Ishikawa (cell line): ENCODE measurements at regions not wholly inside any gene's neighbourhood (a gene's known extent, or its start where the extent isn't known, plus 50 kb on each side); places are given as distances from the start of the nearest gene placed in this dataset.

ENCODE experiments used
- CEBPB ChIP-seq: IDR thresholded peaks from 2 replicates; pipeline ENCODE4 v1.6.1; 2012
- CREB1 ChIP-seq: IDR thresholded peaks from 2 replicates; pipeline ENCODE4 v1.6.1; 2012; ENCODE audit warnings: low read depth
- EGR1 ChIP-seq: IDR thresholded peaks from 2 replicates; pipeline ENCODE4 v1.6.1; 2012
- EP300 ChIP-seq: IDR thresholded peaks from 2 replicates; pipeline ENCODE4 v1.6.1; 2012; ENCODE audit warnings: borderline replicate concordance
- FOXM1 ChIP-seq: IDR thresholded peaks from 2 replicates; pipeline ENCODE4 v1.6.1; 2012; ENCODE audit warnings: low read depth, borderline replicate concordance
- NFIC ChIP-seq: IDR thresholded peaks from 2 replicates; pipeline ENCODE4 v1.6.1; 2012
- RAD21 ChIP-seq: IDR thresholded peaks from 2 replicates; pipeline ENCODE4 v1.6.1; 2012; ENCODE audit warnings: low read depth
- TAF1 ChIP-seq: IDR thresholded peaks from 2 replicates; pipeline ENCODE4 v1.6.1; 2012; ENCODE audit warnings: low read depth, mild to moderate bottlenecking
- TCF12 ChIP-seq: IDR thresholded peaks from 2 replicates; pipeline ENCODE4 v1.6.1; 2012; ENCODE audit warnings: low read depth
- TEAD4 ChIP-seq: IDR thresholded peaks from 2 replicates; pipeline ENCODE4 v1.6.1; 2012
- YY1 ChIP-seq: IDR thresholded peaks from 2 replicates; pipeline ENCODE4 v1.6.1; 2012; ENCODE audit warnings: low read depth
- ZBTB7A ChIP-seq: IDR thresholded peaks from 2 replicates; pipeline ENCODE4 v1.6.1; 2012; ENCODE audit warnings: low read depth
- TF ChIP-seq, protein P1 (sequence below): IDR thresholded peaks from 2 replicates; pipeline ENCODE4 v1.6.1; 2012
- TF ChIP-seq, protein P2 (sequence below): IDR thresholded peaks from 2 replicates; pipeline ENCODE4 v1.6.1; 2012; ENCODE audit warnings: low read depth, mild to moderate bottlenecking
- TF ChIP-seq, protein P3 (sequence below): IDR thresholded peaks from 2 replicates; pipeline ENCODE4 v1.6.1; 2012

DNA sequence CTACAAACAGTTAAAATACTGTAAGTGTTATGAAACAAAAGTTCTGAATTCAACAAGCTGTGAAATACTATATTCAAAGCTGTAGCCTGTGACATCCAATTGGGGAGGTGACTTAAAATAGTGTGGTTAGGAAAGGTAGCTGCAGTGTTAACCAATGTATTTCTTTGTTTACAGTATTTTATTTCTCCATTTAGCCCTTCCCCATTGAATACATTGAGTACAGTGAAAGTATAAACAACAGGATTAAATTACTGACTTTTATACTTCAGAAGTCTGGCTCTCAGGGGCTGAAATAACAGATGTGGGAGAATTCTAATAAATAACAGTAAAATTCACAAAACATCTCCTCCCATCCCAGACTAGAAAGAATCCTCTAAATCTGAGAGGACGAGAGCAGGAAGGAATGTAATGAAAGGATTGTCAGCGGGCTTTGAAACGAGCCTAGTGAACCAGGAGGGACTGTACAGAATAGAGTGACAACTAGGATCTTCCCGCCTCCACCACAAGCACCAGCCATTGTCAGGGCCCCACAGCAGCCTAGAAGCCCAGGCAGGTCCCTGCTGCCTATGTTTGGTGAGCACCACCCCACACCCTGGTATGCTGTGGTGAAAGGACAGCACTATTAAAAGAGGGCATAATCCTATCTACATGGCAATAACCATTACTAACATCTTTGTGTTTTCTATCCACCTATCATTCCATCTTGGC lies 73.7 kb downstream of the SPCS3 start:
- no peak for TF ChIP-seq NFIC
- TF ChIP-seq, protein P1, sequence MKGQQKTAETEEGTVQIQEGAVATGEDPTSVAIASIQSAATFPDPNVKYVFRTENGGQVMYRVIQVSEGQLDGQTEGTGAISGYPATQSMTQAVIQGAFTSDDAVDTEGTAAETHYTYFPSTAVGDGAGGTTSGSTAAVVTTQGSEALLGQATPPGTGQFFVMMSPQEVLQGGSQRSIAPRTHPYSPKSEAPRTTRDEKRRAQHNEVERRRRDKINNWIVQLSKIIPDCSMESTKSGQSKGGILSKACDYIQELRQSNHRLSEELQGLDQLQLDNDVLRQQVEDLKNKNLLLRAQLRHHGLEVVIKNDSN: no peak
- TF ChIP-seq TAF1: no peak
- TF ChIP-seq TCF12: no peak
- no peak for TF ChIP-seq EP300
- no peak for TF ChIP-seq CREB1
- TF ChIP-seq, protein P2, sequence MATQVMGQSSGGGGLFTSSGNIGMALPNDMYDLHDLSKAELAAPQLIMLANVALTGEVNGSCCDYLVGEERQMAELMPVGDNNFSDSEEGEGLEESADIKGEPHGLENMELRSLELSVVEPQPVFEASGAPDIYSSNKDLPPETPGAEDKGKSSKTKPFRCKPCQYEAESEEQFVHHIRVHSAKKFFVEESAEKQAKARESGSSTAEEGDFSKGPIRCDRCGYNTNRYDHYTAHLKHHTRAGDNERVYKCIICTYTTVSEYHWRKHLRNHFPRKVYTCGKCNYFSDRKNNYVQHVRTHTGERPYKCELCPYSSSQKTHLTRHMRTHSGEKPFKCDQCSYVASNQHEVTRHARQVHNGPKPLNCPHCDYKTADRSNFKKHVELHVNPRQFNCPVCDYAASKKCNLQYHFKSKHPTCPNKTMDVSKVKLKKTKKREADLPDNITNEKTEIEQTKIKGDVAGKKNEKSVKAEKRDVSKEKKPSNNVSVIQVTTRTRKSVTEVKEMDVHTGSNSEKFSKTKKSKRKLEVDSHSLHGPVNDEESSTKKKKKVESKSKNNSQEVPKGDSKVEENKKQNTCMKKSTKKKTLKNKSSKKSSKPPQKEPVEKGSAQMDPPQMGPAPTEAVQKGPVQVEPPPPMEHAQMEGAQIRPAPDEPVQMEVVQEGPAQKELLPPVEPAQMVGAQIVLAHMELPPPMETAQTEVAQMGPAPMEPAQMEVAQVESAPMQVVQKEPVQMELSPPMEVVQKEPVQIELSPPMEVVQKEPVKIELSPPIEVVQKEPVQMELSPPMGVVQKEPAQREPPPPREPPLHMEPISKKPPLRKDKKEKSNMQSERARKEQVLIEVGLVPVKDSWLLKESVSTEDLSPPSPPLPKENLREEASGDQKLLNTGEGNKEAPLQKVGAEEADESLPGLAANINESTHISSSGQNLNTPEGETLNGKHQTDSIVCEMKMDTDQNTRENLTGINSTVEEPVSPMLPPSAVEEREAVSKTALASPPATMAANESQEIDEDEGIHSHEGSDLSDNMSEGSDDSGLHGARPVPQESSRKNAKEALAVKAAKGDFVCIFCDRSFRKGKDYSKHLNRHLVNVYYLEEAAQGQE: no peak
- no peak for TF ChIP-seq TEAD4
- no peak for TF ChIP-seq ZBTB7A
- TF ChIP-seq CEBPB: no peak
- no peak for TF ChIP-seq RAD21
- TF ChIP-seq YY1: no peak
- no peak for TF ChIP-seq EGR1
- TF ChIP-seq, protein P3, sequence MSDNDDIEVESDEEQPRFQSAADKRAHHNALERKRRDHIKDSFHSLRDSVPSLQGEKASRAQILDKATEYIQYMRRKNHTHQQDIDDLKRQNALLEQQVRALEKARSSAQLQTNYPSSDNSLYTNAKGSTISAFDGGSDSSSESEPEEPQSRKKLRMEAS: no peak
- TF ChIP-seq FOXM1: no peak

DNA sequence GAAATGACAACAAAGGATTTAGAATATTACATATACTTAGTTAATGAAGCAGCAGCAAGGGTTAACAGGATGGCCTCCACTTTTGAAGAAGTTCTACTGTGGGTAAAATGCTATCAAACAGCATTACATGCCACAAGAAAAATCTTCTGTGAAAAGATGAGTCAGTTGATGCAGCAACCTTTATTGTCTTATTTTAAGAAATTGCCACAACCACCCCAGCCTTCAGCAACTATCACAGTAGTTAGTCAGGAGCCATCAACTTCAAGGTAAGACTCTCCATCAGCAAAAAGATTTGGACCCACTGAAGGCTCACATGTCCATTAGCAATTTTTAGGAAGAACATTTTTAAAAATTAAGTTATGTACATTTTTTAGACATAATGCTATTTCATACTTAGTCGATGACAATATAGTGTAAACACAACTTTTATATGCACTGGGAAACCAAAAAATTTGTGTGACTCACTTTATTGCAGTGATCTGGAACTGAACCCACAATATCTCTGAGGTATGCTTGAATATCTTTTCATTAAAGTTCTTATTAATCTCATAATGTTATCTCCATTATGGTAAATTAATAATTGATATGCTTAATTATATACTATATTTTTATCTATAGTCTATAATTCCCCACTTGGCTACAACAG lies 81.2 kb downstream of the SPCS3 start:
- no peak for TF ChIP-seq RAD21
- TF ChIP-seq, protein P3: no peak
- TF ChIP-seq NFIC: no peak
- TF ChIP-seq TEAD4: no peak
- no peak for TF ChIP-seq TCF12
- no peak for TF ChIP-seq CEBPB

DNA sequence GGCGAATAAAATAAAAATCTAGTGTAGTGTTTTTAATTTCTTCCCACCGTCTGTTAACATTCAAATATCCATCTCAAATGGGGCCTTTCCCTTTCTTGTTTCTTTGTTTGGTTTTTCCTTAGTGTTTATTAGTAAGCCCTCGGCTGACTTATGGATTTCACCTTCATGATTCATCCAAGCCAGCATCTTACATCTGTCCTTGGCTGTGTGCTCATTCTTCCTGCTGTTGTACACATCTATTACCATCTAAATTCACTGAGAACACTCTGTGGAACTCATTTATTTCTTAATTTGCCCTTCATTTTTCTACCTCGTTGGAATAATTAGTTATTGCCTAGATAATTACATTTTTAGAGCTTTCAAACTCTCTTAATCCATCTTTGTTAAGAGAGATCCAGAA lies 84.9 kb downstream of the SPCS3 start:
- TF ChIP-seq, protein P1: no peak
- TF ChIP-seq ZBTB7A (no peak), CEBPB (no peak), FOXM1 (no peak), EGR1 (no peak), RAD21 (no peak), CREB1 (no peak), EP300 (no peak), YY1 (no peak), TCF12 (no peak), TEAD4 (no peak), TAF1 (no peak), NFIC (no peak)
- TF ChIP-seq, protein P2: no peak
- TF ChIP-seq, protein P3: no peak

DNA sequence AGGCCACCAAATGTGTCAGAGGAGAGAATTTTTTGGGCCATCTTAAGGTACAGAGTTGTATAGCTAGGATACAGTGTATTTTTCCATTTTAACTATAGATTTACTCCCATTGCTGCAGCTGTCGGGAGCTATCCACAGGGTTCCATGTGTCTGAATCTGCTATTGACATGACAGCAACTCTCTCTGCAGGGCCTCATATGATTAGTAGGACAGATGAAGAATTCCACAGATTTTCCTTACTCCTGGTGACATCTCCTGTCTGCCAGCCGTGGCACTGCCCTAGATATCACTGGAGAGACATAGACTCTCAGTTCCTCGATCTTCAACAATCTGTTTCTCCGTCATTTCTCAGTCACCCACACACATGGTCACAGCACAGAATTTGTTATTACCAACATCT lies 86.5 kb downstream of the SPCS3 start:
- no peak for TF ChIP-seq NFIC
- TF ChIP-seq CREB1: no peak
- TF ChIP-seq, protein P2: no peak
- TF ChIP-seq EGR1: no peak
- no peak for TF ChIP-seq ZBTB7A
- no peak for TF ChIP-seq EP300
- TF ChIP-seq, protein P3: no peak
- TF ChIP-seq, protein P1: no peak
- no peak for TF ChIP-seq TCF12
